Bronchial epithelial cell (primary cell): ENCODE measurements at regions not wholly inside any gene's neighbourhood (a gene's known extent, or its start where the extent isn't known, plus 50 kb on each side); places are given as distances from the start of the nearest gene placed in this dataset.

Experiments used
- DNase-seq: peaks from one replicate; pipeline ENCODE4 v3.0.0-alpha.2; 2010; ENCODE audit warnings: low read depth
- FAIRE-seq: peaks from 2 replicates; lab custom pipeline; 2011; peaks lifted over from hg19 to GRCh38; lab: Jason Lieb, UNC
- H3K27me3 ChIP-seq: 2 replicates; pipeline ENCODE4 v1.5.1; 2011; ENCODE audit warnings: low read length; ENCODE audit not compliant: control insufficient read depth, insufficient read depth
- H3K36me3 ChIP-seq: 2 replicates; pipeline ENCODE4 v1.5.1; 2011; ENCODE audit warnings: low read length; ENCODE audit not compliant: control insufficient read depth, insufficient read depth
- H3K4me3 ChIP-seq: 2 replicates; pipeline ENCODE4 v1.5.1; 2011; ENCODE audit warnings: mild to moderate bottlenecking, low read depth, low read length, control low read depth
- TF ChIP-seq, protein P1 (sequence below): IDR thresholded peaks from 2 replicates; pipeline ENCODE4 v1.5.1; 2011; ENCODE audit warnings: mild to moderate bottlenecking, moderate library complexity, low read length, control low read depth, inconsistent platforms; ENCODE audit not compliant: insufficient read depth, severe bottlenecking

GRCh38 chr9:134242706-134243105, 78.3 kb upstream of the RNU6ATAC start:
- no peak overlapping the region for H3K4me3 ChIP-seq
- peaks cover 7% of the 10 kb centered on the region for H3K27me3 ChIP-seq
- TF ChIP-seq, protein P1, sequence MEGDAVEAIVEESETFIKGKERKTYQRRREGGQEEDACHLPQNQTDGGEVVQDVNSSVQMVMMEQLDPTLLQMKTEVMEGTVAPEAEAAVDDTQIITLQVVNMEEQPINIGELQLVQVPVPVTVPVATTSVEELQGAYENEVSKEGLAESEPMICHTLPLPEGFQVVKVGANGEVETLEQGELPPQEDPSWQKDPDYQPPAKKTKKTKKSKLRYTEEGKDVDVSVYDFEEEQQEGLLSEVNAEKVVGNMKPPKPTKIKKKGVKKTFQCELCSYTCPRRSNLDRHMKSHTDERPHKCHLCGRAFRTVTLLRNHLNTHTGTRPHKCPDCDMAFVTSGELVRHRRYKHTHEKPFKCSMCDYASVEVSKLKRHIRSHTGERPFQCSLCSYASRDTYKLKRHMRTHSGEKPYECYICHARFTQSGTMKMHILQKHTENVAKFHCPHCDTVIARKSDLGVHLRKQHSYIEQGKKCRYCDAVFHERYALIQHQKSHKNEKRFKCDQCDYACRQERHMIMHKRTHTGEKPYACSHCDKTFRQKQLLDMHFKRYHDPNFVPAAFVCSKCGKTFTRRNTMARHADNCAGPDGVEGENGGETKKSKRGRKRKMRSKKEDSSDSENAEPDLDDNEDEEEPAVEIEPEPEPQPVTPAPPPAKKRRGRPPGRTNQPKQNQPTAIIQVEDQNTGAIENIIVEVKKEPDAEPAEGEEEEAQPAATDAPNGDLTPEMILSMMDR = no peak
- H3K36me3 ChIP-seq = no peaks in the 10 kb centered on the region
- DNase-seq (no peak), FAIRE-seq (no peak)

DNA sequence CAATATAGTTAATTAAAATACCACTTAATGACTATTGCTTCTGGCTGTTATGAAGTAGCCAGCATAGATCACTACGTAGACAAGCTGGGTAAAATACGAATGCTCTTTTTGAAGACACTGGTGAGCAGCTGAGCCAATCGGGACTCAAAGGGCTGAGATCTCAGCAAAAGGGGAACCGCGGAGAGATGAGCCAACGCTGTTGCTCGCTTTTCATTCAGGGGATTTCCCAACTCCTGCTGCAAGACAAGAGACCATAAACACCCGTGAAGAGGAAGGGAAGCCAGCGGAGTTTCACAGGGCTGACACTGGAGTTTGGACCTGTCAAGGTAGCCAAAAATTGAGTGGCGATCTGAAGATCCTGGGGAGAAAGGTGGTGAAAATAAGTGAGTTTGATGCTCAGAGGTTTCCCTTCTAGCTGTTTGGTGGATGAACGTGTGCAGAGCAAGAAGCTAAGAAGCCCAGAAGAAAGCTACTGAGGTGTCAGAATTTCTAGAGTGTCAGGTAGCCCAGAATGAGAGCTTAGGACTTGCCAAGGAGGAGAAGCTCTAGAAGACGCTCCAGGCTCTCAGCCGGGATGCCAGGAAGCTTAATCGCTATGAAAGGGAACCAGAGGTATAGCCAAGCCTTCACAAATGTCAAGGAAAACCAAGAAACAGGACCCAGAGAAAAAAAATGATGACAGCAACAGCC, 79.6 kb upstream of the RNU6ATAC start:
- Histone ChIP-seq H3K4me3 (no peak overlapping the region), H3K36me3 (no peaks in the 10 kb centered on the region), H3K27me3 (peaks cover 4% of the 10 kb centered on the region)
- TF ChIP-seq, protein P1 = no peak
- DNase-seq (no peak), FAIRE-seq (no peak)

DNA sequence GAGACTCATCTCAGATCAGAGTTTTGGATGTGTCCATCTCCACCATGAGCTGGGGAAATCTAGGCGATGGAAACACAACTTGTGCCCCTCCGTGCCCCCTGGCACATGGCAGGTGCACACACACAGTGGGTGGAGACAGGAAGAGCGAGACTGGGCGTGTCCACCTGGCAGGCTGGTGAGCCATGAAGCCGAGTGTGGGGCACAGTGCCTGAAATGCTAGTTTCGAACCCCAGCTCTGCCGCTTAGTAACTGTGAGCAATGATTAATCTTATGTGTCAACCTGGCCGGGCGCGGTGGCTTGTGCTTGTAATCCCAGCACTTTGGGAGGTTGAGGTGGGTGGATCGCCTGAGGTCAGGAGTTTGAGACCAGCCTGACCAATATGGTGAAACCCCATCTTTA, 80.8 kb upstream of the RNU6ATAC start:
- peaks cover 3% of the 10 kb centered on the region for H3K27me3 ChIP-seq
- TF ChIP-seq, protein P1 = no peak
- DNase-seq (no peak), FAIRE-seq (no peak)
- H3K4me3 ChIP-seq = no peak overlapping the region
- no peaks in the 10 kb centered on the region for H3K36me3 ChIP-seq

DNA sequence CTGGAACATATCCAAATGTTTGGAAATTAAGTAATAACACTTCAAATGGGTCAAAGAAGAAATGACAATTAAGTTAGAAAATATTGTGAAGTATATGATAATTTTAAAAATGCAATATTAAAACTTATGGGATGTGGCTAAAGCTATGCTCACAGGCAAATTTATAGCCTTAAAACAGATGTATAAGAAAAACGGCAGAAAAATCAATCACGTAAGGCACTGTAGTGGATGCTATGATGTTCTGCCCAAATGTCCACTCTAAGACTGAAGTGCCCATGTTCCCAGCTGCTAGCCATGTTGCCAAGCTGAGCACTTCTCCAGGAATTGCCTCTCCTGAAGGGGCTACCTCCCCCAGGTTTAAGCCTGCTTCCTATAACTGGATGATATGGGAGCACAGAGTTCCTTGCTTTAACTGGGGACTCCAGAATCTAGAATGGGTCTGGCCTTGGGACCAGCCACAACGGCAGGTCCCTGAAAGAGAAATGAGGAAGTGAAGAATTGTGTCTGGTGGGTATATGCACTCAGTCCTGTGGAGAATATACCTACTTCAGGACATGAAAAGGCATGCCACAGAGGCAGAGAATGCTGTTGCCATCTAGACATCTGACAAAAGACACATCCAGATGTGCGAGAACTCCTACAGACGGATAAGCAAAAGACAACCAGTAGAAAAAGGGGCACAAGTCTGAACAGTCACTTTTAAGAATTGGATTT, 78.2 kb upstream of the RXRA start:
- FAIRE-seq = no peak
- TF ChIP-seq, protein P1 = no peak

GRCh38 chr9:134251296-134252069, 74.8 kb upstream of the RXRA start:
- Histone ChIP-seq H3K4me3 (no peak overlapping the region), H3K27me3 (no peaks in the 10 kb centered on the region), H3K36me3 (no peaks in the 10 kb centered on the region)
- TF ChIP-seq, protein P1 = no peak
- FAIRE-seq (no peak), DNase-seq (no peak)

More for the DNA sequence above, 78.2 kb upstream of the RXRA start:
- Histone ChIP-seq H3K27me3 (peaks cover 3% of the 10 kb centered on the region), H3K36me3 (no peaks in the 10 kb centered on the region), H3K4me3 (no peak overlapping the region)
- DNase-seq = no peak
